ENCODE measurements at regions not wholly inside any gene's neighbourhood (a gene's known extent, or its start where the extent isn't known, plus 50 kb on each side); places are given as distances from the start of the nearest gene placed in this dataset.

DNA sequence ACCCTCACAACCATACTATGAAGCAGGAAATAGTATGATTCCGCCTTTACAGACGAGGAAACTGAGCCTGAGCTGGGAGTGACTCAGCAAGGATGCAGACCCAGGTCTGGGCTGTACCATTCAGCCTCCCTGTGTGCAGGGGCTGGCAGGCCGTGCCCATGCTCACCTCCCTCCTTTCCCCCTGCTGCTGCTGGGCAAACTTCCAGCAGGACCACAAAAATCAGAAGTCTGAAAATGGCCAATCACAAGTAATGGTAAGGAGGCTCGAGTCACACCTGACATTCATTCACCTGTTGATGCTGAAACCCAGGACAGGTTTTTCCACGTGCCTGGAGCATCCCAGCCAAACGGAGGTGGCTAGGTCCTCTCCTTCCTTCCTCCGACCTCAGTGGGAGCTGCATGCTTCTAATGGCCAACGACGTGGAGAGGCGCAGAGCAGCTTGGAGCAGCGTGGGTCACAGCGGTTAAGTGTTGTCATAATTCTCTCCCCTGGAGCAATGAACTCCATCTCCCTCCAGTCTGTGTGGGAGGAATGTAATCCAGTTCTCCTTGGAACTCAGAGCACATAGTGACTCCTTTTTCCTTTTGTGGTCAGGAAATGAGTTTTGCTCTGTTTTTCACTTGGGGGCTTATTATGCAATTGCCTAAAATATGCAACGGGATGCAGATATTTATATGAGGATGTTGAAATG, 371.7 kb downstream of the BCOR start:
- TF ChIP-seq, protein P1, sequence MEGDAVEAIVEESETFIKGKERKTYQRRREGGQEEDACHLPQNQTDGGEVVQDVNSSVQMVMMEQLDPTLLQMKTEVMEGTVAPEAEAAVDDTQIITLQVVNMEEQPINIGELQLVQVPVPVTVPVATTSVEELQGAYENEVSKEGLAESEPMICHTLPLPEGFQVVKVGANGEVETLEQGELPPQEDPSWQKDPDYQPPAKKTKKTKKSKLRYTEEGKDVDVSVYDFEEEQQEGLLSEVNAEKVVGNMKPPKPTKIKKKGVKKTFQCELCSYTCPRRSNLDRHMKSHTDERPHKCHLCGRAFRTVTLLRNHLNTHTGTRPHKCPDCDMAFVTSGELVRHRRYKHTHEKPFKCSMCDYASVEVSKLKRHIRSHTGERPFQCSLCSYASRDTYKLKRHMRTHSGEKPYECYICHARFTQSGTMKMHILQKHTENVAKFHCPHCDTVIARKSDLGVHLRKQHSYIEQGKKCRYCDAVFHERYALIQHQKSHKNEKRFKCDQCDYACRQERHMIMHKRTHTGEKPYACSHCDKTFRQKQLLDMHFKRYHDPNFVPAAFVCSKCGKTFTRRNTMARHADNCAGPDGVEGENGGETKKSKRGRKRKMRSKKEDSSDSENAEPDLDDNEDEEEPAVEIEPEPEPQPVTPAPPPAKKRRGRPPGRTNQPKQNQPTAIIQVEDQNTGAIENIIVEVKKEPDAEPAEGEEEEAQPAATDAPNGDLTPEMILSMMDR (IDR thresholded peaks at IDR 0.05 in 2 of 3, conservative IDR thresholded peaks at IDR 0.05 in 1 of 3; ENCODE audit: borderline replicate concordance in 1 of 3, insufficient read depth in 1 of 3, low read depth in 2 of 3, low read length in 2 of 3): no peak
- TF ChIP-seq EZH2phosphoT487 (IDR thresholded peaks at IDR 0.05; ENCODE audit: borderline replicate concordance): no peak
- TF ChIP-seq EGR1 (IDR thresholded peaks at IDR 0.05; ENCODE audit: low read depth): no peak
- TF ChIP-seq RAD21 (IDR thresholded peaks at IDR 0.05; ENCODE audit: low read depth): no peak
- no peak for TF ChIP-seq SP1 (IDR thresholded peaks at IDR 0.05; ENCODE audit: low read depth)
- no peak for TF ChIP-seq ELF1 (IDR thresholded peaks at IDR 0.05; ENCODE audit: borderline replicate concordance, low read depth)
- TF ChIP-seq POLR2AphosphoS5 (IDR thresholded peaks at IDR 0.05; ENCODE audit: low read depth, low read length): no peak
- TF ChIP-seq JUND (IDR thresholded peaks at IDR 0.05): no peak
- TF ChIP-seq ZNF274 (IDR thresholded peaks at IDR 0.05; ENCODE audit: low read depth, low read length): no peak

Measured in HCT116 (cell line).